WTC11 (cell line): ENCODE measurements at regions not wholly inside any gene's neighbourhood (a gene's known extent, or its start where the extent isn't known, plus 50 kb on each side); places are given as distances from the start of the nearest gene placed in this dataset.

ENCODE experiments used
- ATAC-seq: fragments of 200-7000 bp; cut with Tn5 transposase; 2 replicates; pipeline ENCODE4 v1.10.0; 2021; ENCODE audit warnings: mild to moderate bottlenecking, moderate library complexity
- CTCF ChIA-PET: fragments of 300-600 bp; sonication (Branson Sonifier 250); formaldehyde crosslinking; loops from one replicate; lab custom pipeline; 2021; ENCODE audit warnings: antibody characterized with exemption; lab: Charles Lee
- POLR2A ChIA-PET: fragments of 350-600 bp; sonication (Branson Sonifier 250); formaldehyde crosslinking; loops from one replicate; lab custom pipeline; 2021; ENCODE audit warnings: antibody characterized with exemption; lab: Charles Lee
- DNase-seq: peaks from one replicate; pipeline ENCODE4 v3.0.0; 2021; ENCODE audit warnings: low spot score
- H3K27ac Mint-ChIP-seq: 2 replicates; pipeline ENCODE4 v1.8.0; 2021; ENCODE audit warnings: mixed read lengths
- H3K27me3 Mint-ChIP-seq: 2 replicates; pipeline ENCODE4 v1.8.0; 2021; ENCODE audit warnings: low read depth, mild to moderate bottlenecking, moderate library complexity, mixed read lengths
- H3K36me3 Mint-ChIP-seq: 2 replicates; pipeline ENCODE4 v1.8.0; 2021; ENCODE audit warnings: mixed read lengths
- H3K4me1 Mint-ChIP-seq: 2 replicates; pipeline ENCODE4 v1.8.0; 2022; ENCODE audit warnings: mixed read lengths
- H3K4me3 Mint-ChIP-seq: 2 replicates; pipeline ENCODE4 v1.8.0; 2021; ENCODE audit warnings: mild to moderate bottlenecking, moderate library complexity, mixed read lengths
- H3K9me3 Mint-ChIP-seq: 2 replicates; pipeline ENCODE4 v1.8.0; 2021; ENCODE audit warnings: mixed read lengths
- ARID4B ChIP-seq: sonication (generic); formaldehyde crosslinking; IDR thresholded peaks from 2 replicates; pipeline ENCODE4 v1.8.0; 2023; ENCODE audit warnings: missing genetic modification reagents, mild to moderate bottlenecking, borderline replicate concordance
- ATF6 ChIP-seq: sonication (generic); formaldehyde crosslinking; IDR thresholded peaks from 2 replicates; pipeline ENCODE4 v1.8.1; 2023; ENCODE audit warnings: mild to moderate bottlenecking, missing genetic modification reagents
- CBFB ChIP-seq: sonication (generic); formaldehyde crosslinking; IDR thresholded peaks from 2 replicates; pipeline ENCODE4 v1.8.1; 2022; ENCODE audit warnings: mild to moderate bottlenecking, low read depth, missing genetic modification reagents
- CDX4 ChIP-seq: fragments of 250-450 bp; sonication (Bioruptor Pico); IDR thresholded peaks from 2 replicates; pipeline ENCODE4 v1.9.0; 2021; ENCODE audit warnings: moderate library complexity, mild to moderate bottlenecking, inconsistent platforms, borderline replicate concordance
- CTCF ChIP-seq: fragments of 200-600 bp; IDR thresholded peaks from 2 replicates; pipeline ENCODE4 v1.8.0; 2022; ENCODE audit warnings: antibody characterized with exemption
- E2F4 ChIP-seq: sonication (generic); formaldehyde crosslinking; IDR thresholded peaks from 2 replicates; pipeline ENCODE4 v1.8.1; 2022; ENCODE audit warnings: low read depth, mild to moderate bottlenecking, moderate library complexity, missing genetic modification reagents, borderline replicate concordance
- FOXJ3 ChIP-seq: sonication (generic); formaldehyde crosslinking; IDR thresholded peaks from 2 replicates; pipeline ENCODE4 v1.9.0; 2021; ENCODE audit warnings: missing genetic modification reagents, mild to moderate bottlenecking, borderline replicate concordance
- GRHL2 ChIP-seq: fragments of 250-450 bp; sonication (Bioruptor Pico); IDR thresholded peaks from 2 replicates; pipeline ENCODE4 v1.8.0; 2022; ENCODE audit warnings: mild to moderate bottlenecking, moderate library complexity; ENCODE audit not compliant: insufficient replicate concordance, severe bottlenecking
- IRF2 ChIP-seq: sonication (generic); formaldehyde crosslinking; IDR thresholded peaks from 2 replicates; pipeline ENCODE4 v1.8.0; 2022; ENCODE audit warnings: low read depth, missing genetic modification reagents, borderline replicate concordance
- KAT7 ChIP-seq: sonication (generic); formaldehyde crosslinking; IDR thresholded peaks from 2 replicates; pipeline ENCODE4 v1.8.1; 2023; ENCODE audit warnings: missing genetic modification reagents, mild to moderate bottlenecking, borderline replicate concordance
- MYBL2 ChIP-seq: sonication (generic); formaldehyde crosslinking; IDR thresholded peaks from 2 replicates; pipeline ENCODE4 v1.8.1; 2023; ENCODE audit warnings: mild to moderate bottlenecking, moderate library complexity, missing genetic modification reagents
- NR3C1 ChIP-seq: sonication (generic); formaldehyde crosslinking; conservative IDR thresholded peaks from 2 replicates; pipeline ENCODE4 v1.8.1; 2023; ENCODE audit warnings: low read depth, mild to moderate bottlenecking, missing genetic modification reagents
- PRRX2 ChIP-seq: fragments of 250-450 bp; sonication (Bioruptor Pico); IDR thresholded peaks from 2 replicates; pipeline ENCODE4 v1.8.0; 2021; ENCODE audit warnings: mild to moderate bottlenecking
- RORB ChIP-seq: fragments of 250-450 bp; sonication (Bioruptor Pico); IDR thresholded peaks from 2 replicates; pipeline ENCODE4 v1.9.0; 2021; ENCODE audit warnings: mild to moderate bottlenecking
- ZNF232 ChIP-seq: sonication (generic); formaldehyde crosslinking; IDR thresholded peaks from 2 replicates; pipeline ENCODE4 v1.8.0; 2022; ENCODE audit warnings: mild to moderate bottlenecking, missing genetic modification reagents
- ZNF416 ChIP-seq: fragments of 250-450 bp; sonication (Bioruptor Pico); IDR thresholded peaks from 2 replicates; pipeline ENCODE4 v1.9.0; 2021; ENCODE audit warnings: mild to moderate bottlenecking, inconsistent platforms
- ZNF423 ChIP-seq: fragments of 250-450 bp; sonication (Bioruptor Pico); IDR thresholded peaks from 2 replicates; pipeline ENCODE4 v2.1.2; 2022; ENCODE audit warnings: mild to moderate bottlenecking, moderate library complexity
- ZNF671 ChIP-seq: fragments of 250-450 bp; sonication (Bioruptor Pico); IDR thresholded peaks from 2 replicates; pipeline ENCODE4 v1.8.0; 2021; ENCODE audit warnings: mild to moderate bottlenecking

GRCh38 chr18:27666016-27666415, 480.9 kb upstream of the CHST9 start (continued):
- no peak for TF ChIP-seq E2F4 (CRISPR knock-in tag)
- no peak for TF ChIP-seq CBFB (CRISPR knock-in tag)
- no peak for TF ChIP-seq ZNF423
- no peak for TF ChIP-seq ARID4B (CRISPR knock-in tag)
- no peak for TF ChIP-seq ZNF416 (CRISPR knock-in tag)
- no peak for TF ChIP-seq ZNF232

GRCh38 chr18:27665264-27665799, 480.2 kb upstream of the CHST9 start:
- peak overlapping the region; percentile 73 for H3K27ac Mint-ChIP-seq
- ChIA-PET POLR2A (no interaction called here), CTCF (interaction anchor here (0.9 to 2.3 kb wide), 6 partner anchors 20 to 93 kb away, joined by 3 to 13 read pairs (median 6); no protein-coding TSS in a partner anchor)
- H3K4me1 Mint-ChIP-seq = peaks cover 54% of the 10 kb centered on the region
- no peaks in the 10 kb centered on the region for H3K27me3 Mint-ChIP-seq
- peaks cover 3% of the 10 kb centered on the region; the same call in 1 of the 2 replicates for H3K9me3 Mint-ChIP-seq
- H3K4me3 Mint-ChIP-seq = no peak overlapping the region
- peak; percentile 72 for ATAC-seq
- H3K36me3 Mint-ChIP-seq = no peaks in the 10 kb centered on the region
- DNase-seq = peak; percentile 33
- TF ChIP-seq ATF6 (CRISPR knock-in tag) (no peak), NR3C1 (CRISPR knock-in tag) (no peak), RORB (CRISPR knock-in tag) (no peak), IRF2 (no peak), MYBL2 (CRISPR knock-in tag) (no peak), CTCF (no peak), GRHL2 (no peak), ZNF671 (CRISPR knock-in tag) (no peak), FOXJ3 (CRISPR knock-in tag) (no peak), KAT7 (CRISPR knock-in tag) (no peak), PRRX2 (CRISPR knock-in tag) (no peak), CDX4 (CRISPR knock-in tag) (no peak)
